GM19467 (cell line): ENCODE measurements at regions not wholly inside any gene's neighbourhood (a gene's known extent, or its start where the extent isn't known, plus 50 kb on each side); places are given as distances from the start of the nearest gene placed in this dataset.
"Not testable (repeated sequence)": the region's sequence is repeated elsewhere in the genome, so short reads cannot be mapped to it uniquely, and the experiment has no call there.

Source experiments
- ATAC-seq: cut with Tn5 transposase; IDR thresholded peaks from one replicate; pipeline ENCODE4 v1.9.1; 2021; ENCODE audit warnings: mild to moderate bottlenecking, moderate library complexity; ENCODE audit not compliant: unreplicated experiment

- no peak for ATAC-seq
These were observed 324.4 kb downstream of the CENPW start for GRCh38 chr6:126664271-126664670.

GRCh38 chr6:126665551-126665950, 325.6 kb downstream of the CENPW start:
- no peak for ATAC-seq

GRCh38 chr6:126667071-126667470, 327.2 kb downstream of the CENPW start:
- no peak for ATAC-seq

- no peak for ATAC-seq
These were observed 327.8 kb downstream of the CENPW start for GRCh38 chr6:126667728-126668127.

GRCh38 chr6:126672649-126673048, 332.7 kb downstream of the CENPW start:
- ATAC-seq: peak; percentile 94

- not testable (repeated sequence) for ATAC-seq
These were observed 333.8 kb downstream of the CENPW start for GRCh38 chr6:126673749-126674148.

GRCh38 chr6:126682440-126682839, 342.5 kb downstream of the CENPW start:
- ATAC-seq: no peak

- no peak for ATAC-seq
These were observed 345.3 kb downstream of the CENPW start for GRCh38 chr6:126685182-126685581.

- ATAC-seq: no peak
These were observed 357.2 kb downstream of the CENPW start for GRCh38 chr6:126696921-126697693.

- ATAC-seq: no peak
These were observed 358.9 kb downstream of the CENPW start for GRCh38 chr6:126698732-126699240.

GRCh38 chr6:126701676-126702560, 362.0 kb downstream of the CENPW start:
- ATAC-seq: no peak

GRCh38 chr6:126716032-126716431, 376.1 kb downstream of the CENPW start:
- no peak for ATAC-seq

GRCh38 chr6:126716826-126717509, 377.1 kb downstream of the CENPW start:
- no peak for ATAC-seq

- peak; percentile 95 for ATAC-seq
These were observed 378.8 kb downstream of the CENPW start for GRCh38 chr6:126718600-126719327.

- ATAC-seq: no peak
These were observed 380.4 kb downstream of the CENPW start for GRCh38 chr6:126720304-126720703.

GRCh38 chr6:126721581-126722160, 381.8 kb downstream of the CENPW start:
- no peak for ATAC-seq

GRCh38 chr6:126722411-126722810, 382.5 kb downstream of the CENPW start:
- no peak for ATAC-seq

- no peak for ATAC-seq
These were observed 383.7 kb downstream of the CENPW start for GRCh38 chr6:126723541-126724170.

- no peak for ATAC-seq
These were observed 384.9 kb downstream of the CENPW start for GRCh38 chr6:126724821-126725220.

GRCh38 chr6:126726454-126726853, 386.5 kb downstream of the CENPW start:
- ATAC-seq: not testable (repeated sequence)
